PFSK-1 (cell line): ENCODE measurements at regions not wholly inside any gene's neighbourhood (a gene's known extent, or its start where the extent isn't known, plus 50 kb on each side); places are given as distances from the start of the nearest gene placed in this dataset.

Source experiments
- FOXP2 ChIP-seq: optimal IDR thresholded peaks from 2 replicates; pipeline ENCODE3; 2011; ENCODE audit warnings: borderline replicate concordance, control low read depth, inconsistent platforms; ENCODE audit not compliant: insufficient read depth; ENCODE audit errors: extremely low read length, extremely low read depth
- POLR2AphosphoS5 ChIP-seq: IDR thresholded peaks from 2 replicates; pipeline ENCODE4 v1.6.1; 2012; ENCODE audit warnings: low read depth, mild to moderate bottlenecking, control low read depth, low read length, moderate library complexity
- REST ChIP-seq, 2 experiments: IDR thresholded peaks; 2 replicates each; pipeline versions ENCODE4 v1.6.1 to v1.8.0; 2011 to 2012; ENCODE audit warnings: low read depth in 2 of 2, low read length in 2 of 2, control low read depth in 1 of 2, inconsistent platforms in 1 of 2, mild to moderate bottlenecking in 1 of 2, moderate library complexity in 1 of 2; ENCODE audit not compliant: insufficient read depth in 1 of 2
- TAF1 ChIP-seq: IDR thresholded peaks from 2 replicates; pipeline ENCODE4 v1.6.1; 2012; ENCODE audit warnings: low read length, control low read depth, borderline replicate concordance; ENCODE audit not compliant: insufficient read depth

- TF ChIP-seq TAF1, result no peak
- TF ChIP-seq POLR2AphosphoS5, result no peak
- TF ChIP-seq FOXP2, result no peak
- no peak for TF ChIP-seq REST (IDR thresholded peaks at IDR 0.05; ENCODE audit: insufficient read depth in 1 of 2, low read depth in 2 of 2, low read length in 2 of 2)
Measured at GRCh38 chr7:22572937-22573336, 72.9 kb upstream of the STEAP1B start.
